Trophoblast cell (in vitro differentiated cells and primary cell): ENCODE measurements at regions not wholly inside any gene's neighbourhood (a gene's known extent, or its start where the extent isn't known, plus 50 kb on each side); places are given as distances from the start of the nearest gene placed in this dataset.
"Not testable (repeated sequence)": the region's sequence is repeated elsewhere in the genome, so short reads cannot be mapped to it uniquely, and the experiment has no call there.

Experiments used
- DNase-seq, 2 donors: peaks; one replicate each; pipeline ENCODE4 v3.0.0-alpha.2; 2016
- H2AFZ ChIP-seq: 2 replicates; pipeline ENCODE4 v1.6.1; 2013; ENCODE audit warnings: low read length, moderate library complexity, mild to moderate bottlenecking; ENCODE audit not compliant: insufficient read depth, poor library complexity
- H2AK5ac ChIP-seq: 2 replicates; pipeline ENCODE4 v1.6.1; 2013; ENCODE audit warnings: mild to moderate bottlenecking, low read length
- H2BK120ac ChIP-seq: 2 replicates; pipeline ENCODE4 v1.6.1; 2013; ENCODE audit warnings: low read length, mild to moderate bottlenecking, moderate library complexity; ENCODE audit not compliant: insufficient read depth, poor library complexity
- H2BK12ac ChIP-seq: 2 replicates; pipeline ENCODE4 v1.6.1; 2013; ENCODE audit warnings: mild to moderate bottlenecking, low read length, moderate library complexity
- H2BK5ac ChIP-seq: 2 replicates; pipeline ENCODE4 v1.6.1; 2013; ENCODE audit warnings: low read length, low read depth, moderate library complexity, mild to moderate bottlenecking; ENCODE audit not compliant: poor library complexity
- H3K14ac ChIP-seq: 2 replicates; pipeline ENCODE4 v1.6.1; 2013; ENCODE audit warnings: mild to moderate bottlenecking, low read length
- H3K18ac ChIP-seq: 2 replicates; pipeline ENCODE4 v1.6.1; 2013; ENCODE audit warnings: mild to moderate bottlenecking, low read length
- H3K23ac ChIP-seq: 2 replicates; pipeline ENCODE4 v1.6.1; 2013; ENCODE audit warnings: low read length
- H3K27ac ChIP-seq: 2 replicates; pipeline ENCODE4 v1.5.1; 2013; ENCODE audit warnings: low read depth, mild to moderate bottlenecking, inconsistent platforms, low read length, moderate library complexity
- H3K27me3 ChIP-seq: 2 replicates; pipeline ENCODE4 v1.6.1; 2013; ENCODE audit warnings: inconsistent platforms, mild to moderate bottlenecking, low read length, moderate library complexity; ENCODE audit not compliant: insufficient read depth
- H3K36me3 ChIP-seq, 2 experiments: 1 replicate in 1 of 2; 2 replicates in 1 of 2; pipeline ENCODE4 v1.6.1; 2013; ENCODE audit warnings: low read length in 2 of 2, mild to moderate bottlenecking in 2 of 2, moderate library complexity in 1 of 2; ENCODE audit not compliant: insufficient read depth in 2 of 2, control insufficient read depth in 1 of 2
- H3K4ac ChIP-seq: 2 replicates; pipeline ENCODE4 v1.6.1; 2013; ENCODE audit warnings: low read depth, mild to moderate bottlenecking, low read length, moderate library complexity
- H3K4me1 ChIP-seq, 2 experiments: 1 replicate in 1 of 2; 2 replicates in 1 of 2; pipeline ENCODE4 v1.6.1; 2013; ENCODE audit warnings: low read length in 2 of 2, mild to moderate bottlenecking in 2 of 2, moderate library complexity in 1 of 2; ENCODE audit not compliant: insufficient read depth in 2 of 2, control insufficient read depth in 1 of 2
- H3K4me2 ChIP-seq: 2 replicates; pipeline ENCODE4 v1.6.1; 2013; ENCODE audit warnings: inconsistent platforms, mild to moderate bottlenecking, low read length, moderate library complexity
- H3K4me3 ChIP-seq: 2 replicates; pipeline ENCODE4 v1.5.1; 2013; ENCODE audit warnings: mild to moderate bottlenecking, low read depth, low read length, inconsistent platforms
- H3K79me1 ChIP-seq: one replicate; pipeline ENCODE4 v1.6.1; 2013; ENCODE audit warnings: low read length
- H3K79me2 ChIP-seq: 2 replicates; pipeline ENCODE4 v1.6.1; 2013; ENCODE audit warnings: low read length, mild to moderate bottlenecking; ENCODE audit not compliant: control insufficient read depth, insufficient read depth, poor library complexity
- H3K9ac ChIP-seq: 2 replicates; pipeline ENCODE4 v1.6.1; 2013; ENCODE audit warnings: mild to moderate bottlenecking, low read length
- H3K9me3 ChIP-seq: 2 replicates; pipeline ENCODE4 v1.6.1; 2013; ENCODE audit warnings: low read depth, mild to moderate bottlenecking, control low read depth, inconsistent platforms, low read length; ENCODE audit not compliant: insufficient read depth
- H4K12ac ChIP-seq: 2 replicates; pipeline ENCODE4 v1.6.1; 2013; ENCODE audit warnings: low read depth, mild to moderate bottlenecking, low read length, moderate library complexity
- H4K8ac ChIP-seq: 2 replicates; pipeline ENCODE4 v1.6.1; 2013; ENCODE audit warnings: low read depth, mild to moderate bottlenecking, low read length, moderate library complexity
- H4K91ac ChIP-seq: one replicate; pipeline ENCODE4 v1.6.1; 2013; ENCODE audit warnings: low read depth, mild to moderate bottlenecking, low read length, moderate library complexity
- WGBS: extraction: QIAGEN DNeasy Blood & Tissue Kit; methylation state at CpG from one replicate; pipeline ENCODE4 v1.1.7; 2013; ENCODE audit warnings: missing lambda C conversion rate; ENCODE audit not compliant: insufficient read length, insufficient coverage; ENCODE audit errors: extremely low coverage; 5-methylcytosine and 5-hydroxymethylcytosine counted together

DNA sequence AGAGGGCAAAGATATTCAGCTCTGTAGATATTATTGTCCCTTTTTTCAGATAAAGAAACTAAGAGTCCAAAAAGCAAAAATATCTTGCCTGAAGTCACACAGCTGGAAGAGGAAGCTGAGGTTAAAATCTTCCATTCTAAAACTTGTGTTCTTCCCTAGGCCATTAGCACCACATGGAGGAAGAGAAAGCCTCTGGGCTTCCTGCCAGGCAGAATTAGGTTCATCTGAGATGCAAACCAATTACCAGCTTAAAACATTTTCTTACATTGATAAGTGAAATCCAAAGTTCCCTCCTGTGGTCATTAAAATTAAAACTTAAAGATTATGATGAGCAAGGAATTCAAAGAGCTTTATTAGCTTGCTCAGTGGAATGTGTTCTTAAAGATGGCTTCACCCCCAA, 235.3 kb upstream of the SETMAR start:
- H4K8ac ChIP-seq: no peak overlapping the region
- DNase-seq: no peak
- H3K79me1 ChIP-seq: peaks cover 43% of the 10 kb centered on the region
- no peaks in the 10 kb centered on the region for H3K9me3 ChIP-seq
- H4K91ac ChIP-seq: no peak overlapping the region
- H3K18ac ChIP-seq: no peak overlapping the region
- no peak overlapping the region for H3K14ac ChIP-seq
- no peak overlapping the region for H2BK5ac ChIP-seq
- H3K4ac ChIP-seq: no peak overlapping the region
- no peak overlapping the region for H3K4me3 ChIP-seq
- H2AFZ ChIP-seq: no peak overlapping the region
- no peaks in the 10 kb centered on the region for H3K27me3 ChIP-seq
- H3K9ac ChIP-seq: no peak overlapping the region
- peak overlapping the region; percentile 5 for H2BK120ac ChIP-seq
- H3K27ac ChIP-seq: no peak overlapping the region
- no peak overlapping the region for H2BK12ac ChIP-seq
- no peaks in the 10 kb centered on the region for H3K36me3 ChIP-seq
- H4K12ac ChIP-seq: no peak overlapping the region
- no peak overlapping the region for H2AK5ac ChIP-seq
- H3K4me1 ChIP-seq: peaks cover 15 to 28% of the 10 kb centered on the region in 2 experiments
- H3K23ac ChIP-seq: no peak overlapping the region
- H3K4me2 ChIP-seq: no peak overlapping the region
- peaks cover 1% of the 10 kb centered on the region for H3K79me2 ChIP-seq

DNA sequence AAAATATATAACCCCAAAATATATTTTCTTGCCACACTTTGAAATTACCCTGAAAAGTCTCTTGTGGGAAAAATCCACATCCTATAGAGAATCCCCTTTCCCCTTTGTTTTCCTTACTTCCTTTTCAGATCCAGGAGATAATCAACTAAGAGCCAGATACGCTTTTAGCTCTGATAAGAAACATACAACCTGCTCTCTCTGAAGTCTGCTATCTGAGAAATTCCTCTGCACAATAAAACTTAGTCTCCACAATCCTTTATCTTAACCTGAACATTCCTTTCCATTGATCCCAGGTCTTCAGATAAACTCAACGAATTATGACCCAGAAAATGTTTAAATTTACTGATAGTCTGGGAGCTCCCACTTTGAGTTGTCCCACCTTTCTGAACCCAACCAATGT, 233.4 kb upstream of the SETMAR start:
- H4K91ac ChIP-seq: no peak overlapping the region
- peaks cover 34% of the 10 kb centered on the region for H3K79me1 ChIP-seq
- no peaks in the 10 kb centered on the region for H3K79me2 ChIP-seq
- no peak overlapping the region for H3K18ac ChIP-seq
- no peak overlapping the region for H2BK12ac ChIP-seq
- no peak overlapping the region for H4K8ac ChIP-seq
- H3K4me3 ChIP-seq: no peak overlapping the region
- no peak overlapping the region for H2AK5ac ChIP-seq
- H3K27me3 ChIP-seq: no peaks in the 10 kb centered on the region
- no peak overlapping the region for H2BK120ac ChIP-seq
- peak overlapping the region; percentile 68 for H3K27ac ChIP-seq
- no CpG with 5 or more reads among the region's 2 CpGs for WGBS
- H3K23ac ChIP-seq: no peak overlapping the region
- H3K9ac ChIP-seq: no peak overlapping the region
- no peak overlapping the region for H3K14ac ChIP-seq
- H3K4me1 ChIP-seq: peaks cover 10 to 22% of the 10 kb centered on the region in 2 experiments
- H3K4ac ChIP-seq: no peak overlapping the region
- H4K12ac ChIP-seq: no peak overlapping the region
- H3K4me2 ChIP-seq: no peak overlapping the region
- H2AFZ ChIP-seq: no peak overlapping the region
- no peak overlapping the region for H2BK5ac ChIP-seq
- H3K36me3 ChIP-seq: no peaks in the 10 kb centered on the region
- no peak for DNase-seq
- H3K9me3 ChIP-seq: no peaks in the 10 kb centered on the region

DNA sequence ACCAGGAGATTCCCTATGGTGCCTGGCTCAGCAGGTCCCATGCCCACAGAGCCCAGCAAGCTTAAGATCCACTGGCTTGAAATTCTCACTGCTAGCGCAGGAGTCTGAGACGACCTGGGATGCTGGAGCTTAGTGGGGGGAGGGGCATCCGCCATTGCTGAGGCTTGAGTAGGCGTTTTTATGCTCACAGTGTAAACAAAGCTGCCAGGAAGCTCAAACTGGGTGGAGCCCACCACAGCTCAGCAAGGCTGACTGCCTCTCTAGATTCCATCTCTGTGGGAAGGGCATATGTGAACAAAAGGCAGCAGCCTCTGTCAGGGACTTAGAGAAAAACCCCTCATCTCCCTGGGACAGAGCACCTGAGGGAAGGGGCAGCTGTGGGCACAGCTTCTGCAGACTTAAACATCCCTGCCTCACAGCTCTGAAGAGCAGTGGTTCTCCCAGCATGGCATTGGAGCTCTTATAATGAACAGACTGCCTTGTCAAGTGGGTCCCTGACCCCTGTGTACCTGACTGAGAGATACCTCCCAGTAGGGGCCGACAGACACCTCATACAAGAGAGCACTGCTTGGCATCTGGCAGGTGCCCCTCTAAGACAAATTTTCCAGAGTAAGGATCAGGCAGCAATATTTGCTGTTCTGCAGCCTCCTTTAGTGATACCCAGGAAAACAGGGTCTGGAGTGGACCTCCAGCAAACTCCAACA, 231.5 kb upstream of the SETMAR start:
- H2AFZ ChIP-seq: peak overlapping the region; percentile 88
- H4K91ac ChIP-seq: peak overlapping the region; percentile 84
- no peak overlapping the region for H3K23ac ChIP-seq
- H3K79me1 ChIP-seq: peaks cover 28% of the 10 kb centered on the region
- no peaks in the 10 kb centered on the region for H3K36me3 ChIP-seq
- H2BK12ac ChIP-seq: peak overlapping the region; percentile 96
- H3K4ac ChIP-seq: peak overlapping the region; percentile 4
- H2BK5ac ChIP-seq: peak overlapping the region; percentile 83
- peak overlapping the region; percentile 84 for H2AK5ac ChIP-seq
- H3K9me3 ChIP-seq: no peaks in the 10 kb centered on the region
- peak overlapping the region; percentile 26 for H4K12ac ChIP-seq
- H3K27me3 ChIP-seq: no peaks in the 10 kb centered on the region
- peaks cover 10 to 20% of the 10 kb centered on the region in 2 experiments for H3K4me1 ChIP-seq
- DNase-seq: no peak
- peak overlapping the region; percentile 55 for H2BK120ac ChIP-seq
- no peak overlapping the region for H3K9ac ChIP-seq
- WGBS: no CpG with 5 or more reads among the region's 5 CpGs
- H3K14ac ChIP-seq: peak overlapping the region; percentile 65
- peak overlapping the region; percentile 8 for H3K27ac ChIP-seq
- no peak overlapping the region for H3K4me3 ChIP-seq
- H3K79me2 ChIP-seq: no peaks in the 10 kb centered on the region
- peak overlapping the region; percentile 85 for H3K18ac ChIP-seq
- no peak overlapping the region for H3K4me2 ChIP-seq
- H4K8ac ChIP-seq: peak overlapping the region; percentile 57

DNA sequence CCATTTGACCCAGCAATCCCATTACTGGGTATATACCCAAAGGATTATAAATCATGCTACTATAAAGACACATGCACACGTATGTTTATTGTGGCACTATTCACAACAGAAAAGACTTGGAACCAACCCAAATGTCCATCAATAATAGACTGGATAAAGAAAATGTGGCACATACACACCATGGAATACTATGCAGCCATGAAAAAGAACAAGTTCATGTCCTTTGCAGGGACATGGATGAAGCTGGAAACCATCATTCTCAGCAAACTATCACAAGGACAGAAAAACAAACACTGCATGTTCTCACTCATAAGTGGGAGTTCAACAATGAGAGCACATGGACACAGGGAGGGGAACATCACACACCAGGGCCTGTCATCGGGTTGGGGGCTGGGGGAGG, 225.9 kb upstream of the SETMAR start:
- H3K4me2 ChIP-seq, H4K8ac ChIP-seq, H3K9me3 ChIP-seq, H2BK5ac ChIP-seq, H3K79me2 ChIP-seq, H3K9ac ChIP-seq, H3K27ac ChIP-seq, H3K4me3 ChIP-seq, H3K4ac ChIP-seq, H4K12ac ChIP-seq, H3K36me3 ChIP-seq, H2AK5ac ChIP-seq, H2AFZ ChIP-seq, H2BK120ac ChIP-seq, H3K23ac ChIP-seq, H3K18ac ChIP-seq, H3K4me1 ChIP-seq, H3K14ac ChIP-seq, H4K91ac ChIP-seq, DNase-seq, H3K27me3 ChIP-seq, H2BK12ac ChIP-seq, H3K79me1 ChIP-seq: not testable (repeated sequence)
- no CpG with 5 or more reads among the region's 2 CpGs for WGBS
